K562 (cell line): ENCODE measurements at regions not wholly inside any gene's neighbourhood (a gene's known extent, or its start where the extent isn't known, plus 50 kb on each side); places are given as distances from the start of the nearest gene placed in this dataset.

Experiments used
- ATAC-seq: fragments of 200-7000 bp; cut with Tn5 transposase; 3 replicates; pipeline ENCODE4 v1.9.1; 2020; ENCODE audit warnings: moderate library complexity
- BruUV-seq: library from RNA; stranded (reverse); fragments of 400-500 nt; replicated peaks from 2 replicates; lab custom pipeline; 2021; lab: Mats Ljungman, UMichigan
- CTCF ChIA-PET: fragments of 300-600 bp; formaldehyde crosslinking; extraction: SDS; loops from one replicate; lab custom pipeline; 2021; ENCODE audit warnings: low intra/inter-chr PET ratio; lab: Yijun Ruan, JAX
- POLR2A ChIA-PET: fragments of 300-600, 350-650 bp; sonication (Branson Sonifier 250); formaldehyde crosslinking; extraction: SDS; loops from one replicate; lab custom pipeline; 2021; ENCODE audit warnings: antibody characterized with exemption, inconsistent platforms; lab: Yijun Ruan, JAX
- DNase-seq, 4 experiments: peaks; one replicate each; pipeline versions ENCODE4 v3.0.0 to v3.0.0-alpha.2; 2011 to 2018; ENCODE audit warnings: low spot score in 3 of 4, mixed read lengths in 3 of 4; ENCODE audit errors: extremely low read depth in 1 of 4
- FAIRE-seq: peaks from 2 replicates; lab custom pipeline; 2011; peaks lifted over from hg19 to GRCh38; lab: Jason Lieb, UNC
- H2AFZ ChIP-seq: 2 replicates; pipeline ENCODE4 v1.6.0; 2011; ENCODE audit warnings: low read depth, low read length, control low read depth, inconsistent platforms
- H3K27ac ChIP-seq: fragments of 200-600 bp; 3 replicates; pipeline ENCODE4 v1.8.0; 2011; ENCODE audit warnings: low read depth, mild to moderate bottlenecking, control low read depth, inconsistent platforms, low read length, moderate library complexity, mixed read lengths; ENCODE audit errors: extremely low read depth
- H3K27me3 ChIP-seq, 2 experiments: fragments of 300-600 bp in 1 of 2; 2 replicates in 1 of 2; 3 replicates in 1 of 2; pipeline versions ENCODE4 v1.6.0 to v1.8.0; 2011; ENCODE audit warnings: inconsistent platforms in 2 of 2, low read length in 2 of 2, mild to moderate bottlenecking in 1 of 2, mixed read lengths in 1 of 2, moderate library complexity in 1 of 2; ENCODE audit not compliant: control insufficient read depth in 2 of 2, insufficient read depth in 2 of 2
- H3K36me3 ChIP-seq: fragments of 300-600 bp; 3 replicates; pipeline ENCODE4 v1.8.0; 2011; ENCODE audit warnings: mild to moderate bottlenecking, low read length, inconsistent platforms; ENCODE audit not compliant: control insufficient read depth, insufficient read depth
- H3K4me1 ChIP-seq, 2 experiments: fragments of 200-600 bp in 1 of 2; replicated peaks in 1 of 2; 2 replicates in 1 of 2; 3 replicates in 1 of 2; pipeline versions ENCODE4 v1.5.1 to v1.8.0; 2011; ENCODE audit warnings: inconsistent platforms in 2 of 2, low read length in 2 of 2, mild to moderate bottlenecking in 1 of 2, mixed read lengths in 1 of 2, moderate library complexity in 1 of 2; ENCODE audit not compliant: control insufficient read depth in 2 of 2, insufficient read depth in 2 of 2
- H3K4me2 ChIP-seq: 2 replicates; pipeline ENCODE4 v1.6.1; 2011; ENCODE audit warnings: low read length, control low read depth, inconsistent platforms, mixed read lengths; ENCODE audit not compliant: insufficient read depth
- H3K4me3 ChIP-seq: fragments of 200-600 bp; sonication (generic), shearing (Covaris generic); 2 replicates; pipeline ENCODE4 v1.5.1; 2016; ENCODE audit warnings: control low read depth, inconsistent platforms
- H3K79me2 ChIP-seq: fragments of 200-600 bp; 3 replicates; pipeline ENCODE4 v1.8.0; 2011; ENCODE audit warnings: low read length, inconsistent platforms; ENCODE audit not compliant: control insufficient read depth, insufficient read depth
- H3K9ac ChIP-seq, 2 experiments: 2 replicates each; pipeline versions ENCODE4 v1.6.0 to v1.6.1; 2011; ENCODE audit warnings: low read depth in 2 of 2, low read length in 2 of 2, control low read depth in 1 of 2, inconsistent platforms in 1 of 2, mild to moderate bottlenecking in 1 of 2, mixed read lengths in 1 of 2; ENCODE audit not compliant: insufficient read depth in 1 of 2
- H3K9me1 ChIP-seq: one replicate; pipeline ENCODE4 v1.6.0; 2011; ENCODE audit warnings: inconsistent platforms, mild to moderate bottlenecking, low read length, moderate library complexity; ENCODE audit not compliant: control insufficient read depth, insufficient read depth
- H3K9me3 ChIP-seq: replicated peaks from 2 replicates; pipeline ENCODE4 v1.5.1; 2011; ENCODE audit warnings: low read depth, low read length, inconsistent platforms; ENCODE audit not compliant: control insufficient read depth, insufficient read depth
- H4K20me1 ChIP-seq: replicated peaks from 2 replicates; pipeline ENCODE4 v1.6.1; 2011; ENCODE audit warnings: low read length, inconsistent platforms, mixed read lengths; ENCODE audit not compliant: control insufficient read depth, insufficient read depth
- XRCC3 ChIP-seq: fragments of 450-650 bp; IDR thresholded peaks from 2 replicates; pipeline ENCODE4 v1.6.1; 2017; ENCODE audit warnings: mild to moderate bottlenecking, moderate library complexity
- ZBTB8A ChIP-seq: fragments of 450-650 bp; IDR thresholded peaks from 2 replicates; pipeline ENCODE4 v1.6.1; 2018; ENCODE audit warnings: mild to moderate bottlenecking, moderate library complexity; ENCODE audit not compliant: partially characterized antibody
- WGBS: fragments of 100-300 bp; shearing (Covaris generic); methylation state at CpG from one replicate; pipeline ENCODE4 v1.1.6; 2016; ENCODE audit warnings: low coverage, mixed read lengths; ENCODE audit not compliant: insufficient coverage; ENCODE audit errors: missing lambda C conversion rate; 5-methylcytosine and 5-hydroxymethylcytosine counted together
- in situ Hi-C: fragments of 300-500 bp; cut with MboI; formaldehyde crosslinking; loops from 4 replicates; pipeline ENCODE4 v1.15.0; 2018; ENCODE audit warnings: inconsistent platforms, mixed read lengths
- intact Hi-C: fragments of 100-400 bp; cut with micrococcal nuclease; formaldehyde crosslinking; loops from 2 replicates; pipeline ENCODE4 v1.14.2; 2022

DNA sequence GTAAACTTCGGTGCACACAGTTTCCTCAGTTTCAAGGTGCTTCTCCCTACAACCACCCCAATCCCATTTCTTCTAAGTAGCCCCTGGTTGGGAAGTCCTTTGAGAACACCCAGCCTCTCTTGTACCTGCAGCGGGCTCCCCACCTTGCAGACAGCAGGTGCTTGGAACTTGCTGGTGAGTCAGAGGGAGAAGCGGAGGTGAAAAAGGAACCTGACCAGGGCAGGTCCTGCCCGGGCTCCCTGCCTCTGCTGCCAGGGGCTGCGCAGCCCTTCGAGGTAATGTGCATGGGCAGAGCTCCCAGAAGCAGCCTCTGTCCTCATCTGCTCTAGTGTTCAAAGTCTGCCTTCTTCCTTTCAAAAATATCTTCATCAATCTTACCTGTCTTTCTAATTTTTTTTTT is 274.0 kb upstream of the SOX1 start:
- WGBS = 4% methylated on average over 4 of the region's 6 CpGs
- H4K20me1 ChIP-seq = no peaks in the 10 kb centered on the region
- ATAC-seq (no peak), DNase-seq (no peak), FAIRE-seq (no peak)
- POLR2A ChIA-PET = no interaction called here
- H3K4me2 ChIP-seq = no peak overlapping the region
- no peak overlapping the region for H3K4me3 ChIP-seq
- H3K9me1 ChIP-seq = no peaks in the 10 kb centered on the region
- no peaks in the 10 kb centered on the region for H3K27me3 ChIP-seq
- intact Hi-C loops = no loop called here
- no peaks in the 10 kb centered on the region for H3K9me3 ChIP-seq
- no peak overlapping the region for H3K9ac ChIP-seq
- H3K27ac ChIP-seq = no peak overlapping the region
- TF ChIP-seq XRCC3 = no peak
- no peak for TF ChIP-seq ZBTB8A
- TF ChIP-seq, all 486 proteins: peak for 0
- CTCF ChIA-PET = no interaction called here
- in situ Hi-C loops = no loop called here
- no peaks in the 10 kb centered on the region for H3K36me3 ChIP-seq
- no peaks in the 10 kb centered on the region for H3K79me2 ChIP-seq
- BruUV-seq = no TSS peak
- no peaks in the 10 kb centered on the region for H3K4me1 ChIP-seq
- H2AFZ ChIP-seq = no peak overlapping the region
